IMR-90 (cell line): ENCODE measurements at regions not wholly inside any gene's neighbourhood (a gene's known extent, or its start where the extent isn't known, plus 50 kb on each side); places are given as distances from the start of the nearest gene placed in this dataset.

Experiments used
- MAFK ChIP-seq: IDR thresholded peaks from 2 replicates; pipeline ENCODE4 v1.6.1; 2012; ENCODE audit warnings: low read depth, low read length, improper control_type of control experiment
- NFE2L2 ChIP-seq: fragments of 150-350 bp; IDR thresholded peaks from 2 replicates; pipeline ENCODE4 v1.6.1; 2016; ENCODE audit warnings: low read depth, mild to moderate bottlenecking, low read length
- RCOR1 ChIP-seq: IDR thresholded peaks from 2 replicates; pipeline ENCODE4 v1.6.1; 2012; ENCODE audit warnings: mild to moderate bottlenecking, low read length, improper control_type of control experiment; ENCODE audit not compliant: insufficient replicate concordance
- RFX5 ChIP-seq: IDR thresholded peaks from 2 replicates; pipeline ENCODE4 v1.8.0; 2012; ENCODE audit warnings: low read depth, mild to moderate bottlenecking, low read length, moderate library complexity
- TF ChIP-seq, protein P1 (sequence below): conservative IDR thresholded peaks from 2 replicates; pipeline ENCODE4 v1.5.1; 2012; ENCODE audit warnings: mild to moderate bottlenecking, low read depth, low read length, improper control_type of control experiment

DNA sequence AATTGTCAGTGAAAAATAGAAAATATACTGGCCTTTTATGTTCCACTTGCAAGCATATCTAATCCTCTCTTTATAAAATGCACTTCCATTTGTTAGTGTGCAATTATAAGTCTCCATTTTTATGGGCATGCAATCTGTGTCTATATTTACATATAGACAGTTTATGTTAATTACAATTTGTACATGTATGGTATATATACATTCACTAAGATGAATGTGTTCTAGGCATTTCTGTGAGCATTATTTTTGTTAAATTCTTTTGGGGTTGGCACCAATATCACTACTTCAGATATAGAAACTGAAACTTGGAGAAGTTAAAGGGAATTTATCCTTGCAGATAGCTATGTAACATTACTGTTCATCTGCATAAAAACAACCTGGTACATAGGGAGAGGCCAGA, 470.8 kb upstream of the LMO3 start:
- TF ChIP-seq RFX5 (no peak), RCOR1 (no peak), NFE2L2 (no peak), MAFK (no peak)
- TF ChIP-seq, protein P1, sequence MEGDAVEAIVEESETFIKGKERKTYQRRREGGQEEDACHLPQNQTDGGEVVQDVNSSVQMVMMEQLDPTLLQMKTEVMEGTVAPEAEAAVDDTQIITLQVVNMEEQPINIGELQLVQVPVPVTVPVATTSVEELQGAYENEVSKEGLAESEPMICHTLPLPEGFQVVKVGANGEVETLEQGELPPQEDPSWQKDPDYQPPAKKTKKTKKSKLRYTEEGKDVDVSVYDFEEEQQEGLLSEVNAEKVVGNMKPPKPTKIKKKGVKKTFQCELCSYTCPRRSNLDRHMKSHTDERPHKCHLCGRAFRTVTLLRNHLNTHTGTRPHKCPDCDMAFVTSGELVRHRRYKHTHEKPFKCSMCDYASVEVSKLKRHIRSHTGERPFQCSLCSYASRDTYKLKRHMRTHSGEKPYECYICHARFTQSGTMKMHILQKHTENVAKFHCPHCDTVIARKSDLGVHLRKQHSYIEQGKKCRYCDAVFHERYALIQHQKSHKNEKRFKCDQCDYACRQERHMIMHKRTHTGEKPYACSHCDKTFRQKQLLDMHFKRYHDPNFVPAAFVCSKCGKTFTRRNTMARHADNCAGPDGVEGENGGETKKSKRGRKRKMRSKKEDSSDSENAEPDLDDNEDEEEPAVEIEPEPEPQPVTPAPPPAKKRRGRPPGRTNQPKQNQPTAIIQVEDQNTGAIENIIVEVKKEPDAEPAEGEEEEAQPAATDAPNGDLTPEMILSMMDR, result no peak
